CD4-positive, alpha-beta T cell treated with Interleukin-4 for 1 hour (primary cell): ENCODE measurements at regions not wholly inside any gene's neighbourhood (a gene's known extent, or its start where the extent isn't known, plus 50 kb on each side); places are given as distances from the start of the nearest gene placed in this dataset.
"Not testable (repeated sequence)": the region's sequence is repeated elsewhere in the genome, so short reads cannot be mapped to it uniquely, and the experiment has no call there.

Experiments
- DNase-seq, 2 donors: peaks; one replicate each; pipeline ENCODE4 v3.0.0-alpha.2; 2020 to 2022

GRCh38 chr15:93932164-93932776 is 299.1 kb upstream of the MCTP2 start:
- DNase-seq, result no peak

- DNase-seq, result no peak
Observed at GRCh38 chr15:93929375-93930094, 301.8 kb upstream of the MCTP2 start.

- DNase-seq, result no peak
Observed at GRCh38 chr15:93920204-93920603, 311.2 kb upstream of the MCTP2 start.

- DNase-seq, result not testable (repeated sequence)
Observed at GRCh38 chr15:93918801-93919200, 312.6 kb upstream of the MCTP2 start.

GRCh38 chr15:93917181-93917580 is 314.2 kb upstream of the MCTP2 start:
- no peak for DNase-seq

- no peak for DNase-seq
Observed at GRCh38 chr15:93913871-93914270, 317.5 kb upstream of the MCTP2 start.

GRCh38 chr15:93913310-93913709 is 318.1 kb upstream of the MCTP2 start:
- DNase-seq, result no peak

GRCh38 chr15:93900476-93901400 is 330.6 kb upstream of the MCTP2 start:
- no peak for DNase-seq

GRCh38 chr15:93899817-93900216 is 331.5 kb upstream of the MCTP2 start:
- DNase-seq, result no peak

- DNase-seq, result no peak
Observed at GRCh38 chr15:93897377-93897776, 334.0 kb upstream of the MCTP2 start.

- no peak for DNase-seq
Observed at GRCh38 chr15:93895976-93896770, 335.2 kb upstream of the MCTP2 start.

GRCh38 chr15:93894438-93895036 is 336.8 kb upstream of the MCTP2 start:
- no peak for DNase-seq

GRCh38 chr15:93887151-93887550 is 344.2 kb upstream of the MCTP2 start:
- DNase-seq, result no peak

- no peak for DNase-seq
Observed at GRCh38 chr15:93882779-93883178, 348.6 kb upstream of the MCTP2 start.

GRCh38 chr15:93882141-93882540 is 349.2 kb upstream of the MCTP2 start:
- DNase-seq, result no peak

GRCh38 chr15:93881310-93881709 is 350.1 kb upstream of the MCTP2 start:
- no peak for DNase-seq

GRCh38 chr15:93880358-93880757 is 351.0 kb upstream of the MCTP2 start:
- DNase-seq, result no peak

GRCh38 chr15:93870583-93870982 is 360.8 kb upstream of the MCTP2 start:
- no peak for DNase-seq

GRCh38 chr15:93866948-93867347 is 364.4 kb upstream of the MCTP2 start:
- DNase-seq, result no peak

GRCh38 chr15:93866476-93866875 is 364.9 kb upstream of the MCTP2 start:
- DNase-seq, result no peak

GRCh38 chr15:93865586-93865985 is 365.8 kb upstream of the MCTP2 start:
- DNase-seq, result no peak

- DNase-seq, result peak; percentile 1 to 46
Observed at GRCh38 chr15:93862791-93863190, 368.6 kb upstream of the MCTP2 start.
